Endothelial cell of umbilical vein (primary cell): ENCODE measurements at regions not wholly inside any gene's neighbourhood (a gene's known extent, or its start where the extent isn't known, plus 50 kb on each side); places are given as distances from the start of the nearest gene placed in this dataset.

Source experiments
- BruUV-seq: library from RNA; stranded (reverse); fragments of 400-500 nt; replicated peaks from 2 replicates; lab custom pipeline; 2021; lab: Mats Ljungman, UMichigan
- CTCF ChIA-PET: fragments of 300-600, 350-600 bp; sonication (Branson Sonifier 250); formaldehyde crosslinking; loops from one replicate; lab custom pipeline; 2021; ENCODE audit warnings: antibody characterized with exemption, inconsistent platforms; lab: Charles Lee
- POLR2A ChIA-PET: fragments of 300-600, 350-600 bp; sonication (Branson Sonifier 250); formaldehyde crosslinking; loops from one replicate; lab custom pipeline; 2021; ENCODE audit warnings: antibody characterized with exemption, inconsistent platforms; lab: Charles Lee
- DNase-seq: peaks from one replicate; pipeline ENCODE4 v3.0.0-alpha.2; 2011; ENCODE audit warnings: low read depth, low spot score
- FAIRE-seq: peaks from 2 replicates; lab custom pipeline; 2011; peaks lifted over from hg19 to GRCh38; lab: Jason Lieb, UNC
- H2AFZ ChIP-seq: 2 replicates; pipeline ENCODE4 v1.6.0; 2012; ENCODE audit warnings: low read depth, low read length, control low read depth, inconsistent platforms
- H3K27ac ChIP-seq: 2 replicates; pipeline ENCODE4 v1.5.1; 2011; ENCODE audit warnings: low read depth, mild to moderate bottlenecking, control low read depth, low read length, moderate library complexity; ENCODE audit not compliant: insufficient read depth
- H3K27me3 ChIP-seq, 2 experiments: 2 replicates each; pipeline versions ENCODE4 v1.6.0 to v1.6.1; 2011; ENCODE audit warnings: low read length in 2 of 2, mixed read lengths in 1 of 2; ENCODE audit not compliant: control insufficient read depth in 2 of 2, insufficient read depth in 2 of 2
- H3K36me3 ChIP-seq, 2 experiments: 2 replicates in 1 of 2; 3 replicates in 1 of 2; pipeline ENCODE4 v1.5.1; 2011; ENCODE audit warnings: low read length in 2 of 2, mild to moderate bottlenecking in 1 of 2, moderate library complexity in 1 of 2; ENCODE audit not compliant: control insufficient read depth in 2 of 2, insufficient read depth in 2 of 2; ENCODE audit errors: extremely low read depth in 1 of 2
- H3K4me1 ChIP-seq: 3 replicates; pipeline ENCODE4 v1.5.1; 2011; ENCODE audit warnings: mild to moderate bottlenecking, low read length; ENCODE audit not compliant: control insufficient read depth, insufficient read depth; ENCODE audit errors: extremely low read depth
- H3K4me2 ChIP-seq: 2 replicates; pipeline ENCODE4 v1.6.1; 2011; ENCODE audit warnings: low read length, control low read depth, mixed read lengths; ENCODE audit not compliant: insufficient read depth
- H3K4me3 ChIP-seq, 3 experiments: fragments of 200-600 bp in 1 of 3; sonication (generic), shearing (Covaris generic) in 1 of 3; replicated peaks in 1 of 3; 2 replicates each; pipeline ENCODE4 v1.5.1; 2011 to 2016; ENCODE audit warnings: control low read depth in 3 of 3, low read length in 3 of 3, mild to moderate bottlenecking in 2 of 3, inconsistent platforms in 1 of 3, low read depth in 1 of 3, moderate library complexity in 1 of 3; ENCODE audit not compliant: insufficient read depth in 1 of 3
- H3K79me2 ChIP-seq: 2 replicates; pipeline ENCODE4 v1.6.0; 2012; ENCODE audit warnings: low read length, inconsistent platforms; ENCODE audit not compliant: control insufficient read depth, insufficient read depth
- H3K9ac ChIP-seq: replicated peaks from 2 replicates; pipeline ENCODE3; 2011; ENCODE audit warnings: low read length, control low read depth; ENCODE audit not compliant: insufficient read depth; ENCODE audit errors: extremely low read depth
- H3K9me1 ChIP-seq: replicated peaks from 3 replicates; pipeline ENCODE4 v1.6.0; 2011; ENCODE audit warnings: mild to moderate bottlenecking, low read length; ENCODE audit not compliant: control insufficient read depth, insufficient read depth; ENCODE audit errors: extremely low read depth
- H3K9me3 ChIP-seq: replicated peaks from 2 replicates; pipeline ENCODE4 v1.5.1; 2012; ENCODE audit warnings: low read length, inconsistent platforms; ENCODE audit not compliant: control insufficient read depth, insufficient read depth
- H4K20me1 ChIP-seq: replicated peaks from 2 replicates; pipeline ENCODE3; 2011; ENCODE audit warnings: mild to moderate bottlenecking, low read length; ENCODE audit not compliant: control insufficient read depth, insufficient read depth; ENCODE audit errors: extremely low read depth
- EZH2 ChIP-seq: IDR thresholded peaks from 2 replicates; pipeline ENCODE4 v1.6.1; 2012; ENCODE audit warnings: borderline replicate concordance, low read depth, mild to moderate bottlenecking, moderate library complexity, low read length, inconsistent platforms; ENCODE audit not compliant: severe bottlenecking
- FOS ChIP-seq: IDR thresholded peaks from 2 replicates; pipeline ENCODE4 v1.6.1; 2011; ENCODE audit warnings: mild to moderate bottlenecking, low read length, moderate library complexity, borderline replicate concordance; ENCODE audit not compliant: insufficient read depth
- GATA2 ChIP-seq: IDR thresholded peaks from 2 replicates; pipeline ENCODE4 v1.7.0; 2011; ENCODE audit warnings: low read depth, mild to moderate bottlenecking, moderate library complexity, mixed read lengths, low read length; ENCODE audit not compliant: insufficient read length, insufficient read depth
- JUN ChIP-seq: IDR thresholded peaks from 2 replicates; pipeline ENCODE4 v1.6.1; 2011; ENCODE audit warnings: borderline replicate concordance, low read depth; ENCODE audit not compliant: insufficient read length, insufficient read depth
- MAX ChIP-seq: IDR thresholded peaks from 2 replicates; pipeline ENCODE4 v1.6.1; 2011; ENCODE audit not compliant: insufficient read depth, insufficient read length
- MYC ChIP-seq: IDR thresholded peaks from one replicate; pipeline ENCODE4 v1.6.1; 2011; ENCODE audit warnings: mild to moderate bottlenecking, low read depth, low read length
- POLR2A ChIP-seq: IDR thresholded peaks from 2 replicates; pipeline ENCODE4 v1.6.1; 2012; ENCODE audit warnings: low read depth, mild to moderate bottlenecking, control low read depth, low read length
- POLR2AphosphoS5 ChIP-seq: IDR thresholded peaks from 2 replicates; pipeline ENCODE4 v1.6.1; 2012; ENCODE audit warnings: low read depth, mild to moderate bottlenecking, control low read depth, low read length, moderate library complexity; ENCODE audit not compliant: insufficient read depth
- dilution Hi-C: fragments of 300-500 bp; cut with MboI; formaldehyde crosslinking; loops from one replicate; pipeline ENCODE4 v1.15.0; 2019; ENCODE audit warnings: low sequenced_read_pairs; ENCODE audit not compliant: extremely low pct_ligation_motif_present
- intact Hi-C: fragments of 100-400 bp; cut with micrococcal nuclease; formaldehyde crosslinking; loops from one replicate; pipeline ENCODE4 v1.10.0; 2022
- TF ChIP-seq, protein P1 (sequence below), 2 donors: IDR thresholded peaks; 1 replicate in 1 of 2; 2 replicates in 1 of 2; pipeline ENCODE4 v1.5.1; 2011; ENCODE audit warnings: low read length in 2 of 2, mild to moderate bottlenecking in 2 of 2, moderate library complexity in 2 of 2, control low read depth in 1 of 2, inconsistent platforms in 1 of 2, low read depth in 1 of 2; ENCODE audit not compliant: insufficient read depth in 1 of 2; ENCODE audit errors: extremely low read depth in 1 of 2

GRCh38 chr11:131077340-131077739, 161.1 kb upstream of the SNX19 start:
- no peaks in the 10 kb centered on the region for H3K36me3 ChIP-seq
- FAIRE-seq (no peak), DNase-seq (no peak)
- H4K20me1 ChIP-seq = no peaks in the 10 kb centered on the region
- no peak overlapping the region for H2AFZ ChIP-seq
- H3K4me2 ChIP-seq = no peak overlapping the region
- POLR2A ChIA-PET = no interaction called here
- H3K79me2 ChIP-seq = no peaks in the 10 kb centered on the region
- no peaks in the 10 kb centered on the region for H3K27me3 ChIP-seq
- TF ChIP-seq POLR2A (no peak), FOS (no peak), MYC (no peak), EZH2 (no peak), JUN (no peak), POLR2AphosphoS5 (no peak), GATA2 (no peak), MAX (no peak)
- TF ChIP-seq, protein P1, sequence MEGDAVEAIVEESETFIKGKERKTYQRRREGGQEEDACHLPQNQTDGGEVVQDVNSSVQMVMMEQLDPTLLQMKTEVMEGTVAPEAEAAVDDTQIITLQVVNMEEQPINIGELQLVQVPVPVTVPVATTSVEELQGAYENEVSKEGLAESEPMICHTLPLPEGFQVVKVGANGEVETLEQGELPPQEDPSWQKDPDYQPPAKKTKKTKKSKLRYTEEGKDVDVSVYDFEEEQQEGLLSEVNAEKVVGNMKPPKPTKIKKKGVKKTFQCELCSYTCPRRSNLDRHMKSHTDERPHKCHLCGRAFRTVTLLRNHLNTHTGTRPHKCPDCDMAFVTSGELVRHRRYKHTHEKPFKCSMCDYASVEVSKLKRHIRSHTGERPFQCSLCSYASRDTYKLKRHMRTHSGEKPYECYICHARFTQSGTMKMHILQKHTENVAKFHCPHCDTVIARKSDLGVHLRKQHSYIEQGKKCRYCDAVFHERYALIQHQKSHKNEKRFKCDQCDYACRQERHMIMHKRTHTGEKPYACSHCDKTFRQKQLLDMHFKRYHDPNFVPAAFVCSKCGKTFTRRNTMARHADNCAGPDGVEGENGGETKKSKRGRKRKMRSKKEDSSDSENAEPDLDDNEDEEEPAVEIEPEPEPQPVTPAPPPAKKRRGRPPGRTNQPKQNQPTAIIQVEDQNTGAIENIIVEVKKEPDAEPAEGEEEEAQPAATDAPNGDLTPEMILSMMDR (IDR thresholded peaks at IDR 0.05; ENCODE audit: extremely low read depth in 1 of 2, insufficient read depth in 1 of 2, low read depth in 1 of 2, low read length in 2 of 2) = no peak
- dilution Hi-C loops (no loop called here), intact Hi-C loops (no loop called here)
- H3K9ac ChIP-seq = no peak overlapping the region
- H3K4me3 ChIP-seq = no peak overlapping the region
- H3K9me3 ChIP-seq = no peaks in the 10 kb centered on the region
- no peak overlapping the region for H3K27ac ChIP-seq
- no peaks in the 10 kb centered on the region for H3K9me1 ChIP-seq
- CTCF ChIA-PET = no interaction called here
- no TSS peak for BruUV-seq
- H3K4me1 ChIP-seq = no peaks in the 10 kb centered on the region
